SIG-M5 (cell line): ENCODE measurements at regions not wholly inside any gene's neighbourhood (a gene's known extent, or its start where the extent isn't known, plus 50 kb on each side); places are given as distances from the start of the nearest gene placed in this dataset.
"Not testable (repeated sequence)": the region's sequence is repeated elsewhere in the genome, so short reads cannot be mapped to it uniquely, and the experiment has no call there.

Experiments used
- DNase-seq: peaks from one replicate; lab custom pipeline; 2025; lab: John Stamatoyannopoulos, UW

DNA sequence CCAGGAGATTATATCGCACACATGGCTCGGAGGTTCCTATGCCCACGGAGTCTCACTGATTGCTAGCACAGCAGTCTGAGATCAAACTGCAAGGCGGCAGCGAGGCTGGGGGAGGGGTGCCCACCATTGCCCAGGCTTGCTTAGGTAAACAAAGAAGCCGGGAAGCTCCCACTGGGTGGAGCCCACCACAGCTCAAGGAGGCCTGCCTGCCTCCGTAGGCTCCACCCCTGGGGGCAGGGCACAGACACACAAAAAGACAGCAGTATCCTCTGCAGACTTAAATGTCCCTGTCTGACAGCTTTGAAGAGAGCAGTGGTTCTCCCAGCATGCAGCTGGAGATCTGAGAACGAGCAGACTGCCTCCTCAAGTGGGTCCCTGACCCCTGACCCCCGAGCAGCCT, 112.0 kb upstream of the NDST3 start:
- not testable (repeated sequence) for DNase-seq

DNA sequence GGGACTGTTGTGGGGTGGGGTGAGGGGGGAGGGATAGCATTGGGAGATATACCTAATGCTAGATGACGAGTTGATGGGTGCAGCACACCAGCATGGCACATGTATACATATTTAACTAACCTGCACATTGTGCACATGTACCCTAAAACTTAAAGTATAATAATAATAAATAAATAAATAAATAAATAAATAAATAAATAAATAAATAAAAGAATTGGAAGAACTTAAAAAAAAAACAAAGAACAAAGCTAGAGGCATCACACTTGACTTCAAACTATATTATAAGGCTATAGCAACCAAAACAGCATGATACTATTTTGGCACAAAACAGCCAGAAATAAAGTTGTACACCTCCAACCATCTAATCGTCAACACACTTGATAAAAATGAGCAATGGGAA, 106.5 kb upstream of the NDST3 start:
- DNase-seq = not testable (repeated sequence)

DNA sequence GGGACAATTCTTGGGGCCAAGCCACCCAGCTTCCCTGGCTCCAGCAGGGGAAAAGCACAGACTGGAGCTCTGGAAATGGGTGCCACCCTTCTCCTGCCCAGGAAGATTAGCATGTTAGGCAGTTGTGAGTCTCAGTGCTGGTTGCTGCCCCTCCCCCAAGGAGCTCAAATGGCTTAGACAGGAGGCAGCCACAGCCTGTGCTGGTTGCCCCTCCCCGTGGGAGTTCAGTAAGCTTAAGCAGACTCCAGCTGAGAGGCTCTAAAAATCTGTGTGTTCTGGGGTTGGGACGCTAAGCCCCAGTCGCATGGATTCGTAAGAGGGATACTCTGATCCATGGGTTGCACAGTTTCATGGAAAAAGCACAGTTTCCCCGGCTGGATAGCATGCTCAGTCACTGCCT, 92.7 kb upstream of the NDST3 start:
- DNase-seq = no peak

DNA sequence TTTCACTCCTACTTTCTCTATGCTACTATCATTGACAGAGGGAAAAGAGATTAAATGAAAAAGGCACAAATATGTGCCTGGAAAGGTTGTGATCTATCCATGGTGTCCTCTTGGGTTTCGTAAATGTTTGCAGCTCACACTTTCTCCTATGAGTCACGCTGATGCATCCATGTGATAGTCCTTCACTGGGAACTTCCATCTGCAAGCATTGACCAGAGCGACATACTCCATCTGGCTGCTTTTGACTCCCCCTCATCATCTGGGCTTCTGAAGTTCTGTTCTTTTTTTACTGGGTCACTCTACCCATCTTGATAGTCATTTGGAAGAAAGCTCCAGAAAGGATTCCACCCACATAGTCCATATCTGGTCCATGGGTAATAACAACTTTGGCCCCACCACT, 84.7 kb upstream of the NDST3 start:
- no peak for DNase-seq

DNA sequence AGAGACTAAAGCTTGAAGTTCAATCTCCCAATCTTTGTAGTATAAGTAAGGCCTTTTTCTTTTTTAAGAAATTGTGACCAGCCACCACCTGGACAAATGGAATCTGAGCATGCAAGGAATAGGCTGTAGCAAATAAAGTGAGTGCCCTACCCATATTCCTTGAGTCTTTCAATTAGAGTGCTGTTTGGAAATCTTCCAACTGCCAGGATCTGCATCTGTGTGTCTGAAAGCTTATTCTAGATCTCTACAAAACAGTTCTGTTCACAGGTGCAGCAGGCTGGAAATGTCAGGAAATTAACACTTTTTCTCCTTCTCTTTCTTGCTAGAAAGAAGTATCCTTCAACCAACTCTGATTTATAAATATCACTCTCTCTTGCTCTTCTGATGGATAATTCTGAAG, 76.7 kb upstream of the NDST3 start:
- DNase-seq = no peak

DNA sequence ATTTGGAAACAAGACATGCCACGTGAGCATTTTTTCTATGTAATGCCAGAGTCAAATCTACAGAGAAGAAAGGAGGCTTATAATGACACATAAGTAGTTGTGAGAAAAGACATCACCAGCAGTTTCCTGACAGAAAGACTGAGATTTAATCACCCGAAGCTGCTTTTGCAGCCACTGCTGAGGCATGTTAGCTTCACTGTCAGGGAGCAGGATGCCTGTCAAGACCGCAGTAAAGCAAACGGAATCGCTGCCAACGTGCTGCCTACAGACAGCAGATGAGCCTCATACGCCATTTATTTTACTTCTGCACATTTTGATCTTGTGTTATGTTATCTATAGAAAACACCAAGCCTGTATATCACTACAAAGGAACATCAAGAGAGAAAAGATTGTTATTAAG, 68.7 kb upstream of the NDST3 start:
- no peak for DNase-seq

DNA sequence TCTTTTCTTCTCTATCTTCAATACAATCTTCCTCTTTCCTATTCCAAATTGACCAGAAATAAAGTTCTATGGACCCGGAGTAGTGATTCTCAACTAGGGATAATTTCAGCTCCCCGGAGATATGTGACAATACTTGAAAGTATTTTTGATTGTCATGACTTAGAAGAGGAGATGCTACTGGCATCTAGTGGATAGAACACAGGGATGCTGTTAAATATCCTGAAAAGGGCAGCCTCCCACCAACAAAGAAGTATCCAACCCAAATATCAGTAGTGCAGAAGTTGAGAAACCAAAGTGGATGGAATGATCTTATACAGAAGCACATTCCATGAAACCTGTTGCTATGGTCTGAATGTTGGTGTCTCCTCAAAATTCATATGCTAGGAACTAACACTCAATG, 65.7 kb upstream of the NDST3 start:
- no peak for DNase-seq

DNA sequence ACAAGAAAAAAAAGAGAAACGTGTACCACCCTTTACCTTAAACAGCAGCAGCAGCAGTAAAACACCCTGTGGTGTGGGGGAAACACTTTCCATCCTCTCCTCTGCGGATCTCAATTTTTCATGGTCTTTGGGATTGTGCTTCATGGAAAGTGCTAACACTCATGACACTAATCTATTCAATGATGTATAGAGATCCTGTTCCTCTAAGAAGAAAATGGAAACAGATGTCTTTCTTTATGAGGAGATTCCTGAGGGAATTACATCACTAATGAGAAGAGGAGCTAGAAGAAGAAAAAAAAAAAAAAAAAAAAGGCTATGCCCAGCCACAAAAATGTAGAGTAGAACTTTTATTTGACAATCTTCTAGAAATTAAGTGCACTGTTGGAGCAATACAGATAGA, 62.9 kb upstream of the NDST3 start:
- DNase-seq = no peak

DNA sequence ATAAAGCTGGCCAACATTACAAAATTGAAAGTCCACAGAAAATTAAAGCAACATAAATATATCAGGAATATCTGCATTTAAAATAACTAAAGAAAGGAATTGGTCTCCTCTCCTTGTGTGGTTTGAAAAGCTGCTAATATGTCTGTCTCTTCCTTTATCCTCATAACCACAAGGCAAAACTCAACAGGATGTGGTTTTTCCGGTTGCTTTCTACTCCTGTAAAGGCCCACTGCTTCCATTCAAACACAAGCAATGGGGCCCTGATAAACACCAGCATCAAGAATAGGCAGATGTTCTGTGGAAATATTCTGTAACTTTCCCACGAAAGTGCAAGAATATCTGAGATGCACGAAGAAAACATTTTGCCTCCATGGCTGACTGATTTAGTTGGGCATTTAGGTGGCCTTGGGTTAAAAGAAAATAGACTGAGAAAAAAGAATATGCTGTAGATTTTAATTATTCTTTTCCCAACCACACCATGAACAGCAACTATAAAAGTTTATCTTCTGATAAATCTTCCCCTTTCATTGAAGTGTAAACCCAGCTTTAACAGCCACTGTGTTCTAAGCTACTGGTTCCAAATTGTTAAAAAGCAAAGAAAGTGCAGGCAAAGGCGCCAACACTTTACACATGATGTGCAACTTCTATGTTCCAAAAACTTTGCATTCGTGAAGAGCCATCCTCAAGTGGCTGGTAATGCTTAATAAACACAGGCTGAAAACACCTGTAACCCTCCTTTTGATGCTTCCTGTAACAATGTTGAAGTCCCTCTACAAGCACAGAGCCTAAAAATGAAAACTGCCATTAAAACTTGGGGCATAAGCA, 50.5 kb upstream of the NDST3 start:
- DNase-seq = no peak

DNA sequence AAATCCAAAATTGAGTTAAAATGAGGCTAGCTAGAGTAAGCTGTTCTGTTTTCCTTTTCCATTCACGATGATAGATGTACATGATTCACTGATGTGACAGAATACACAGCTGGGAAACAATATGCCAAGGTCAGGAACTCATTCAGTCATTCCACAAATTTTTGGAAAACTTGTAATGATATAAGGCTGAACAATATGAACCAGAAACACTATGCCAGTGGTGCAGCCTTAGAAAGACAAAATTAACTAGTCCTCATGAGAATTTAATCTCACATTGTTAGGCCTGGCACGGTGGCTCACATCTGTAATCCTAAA, 50.0 kb upstream of the NDST3 start:
- DNase-seq = no peak
